Esophagus squamous epithelium (tissue), 4 donors: ENCODE measurements at regions not wholly inside any gene's neighbourhood (a gene's known extent, or its start where the extent isn't known, plus 50 kb on each side); places are given as distances from the start of the nearest gene placed in this dataset.

Experiments used
- CTCF ChIP-seq, 6 experiments: fragments of 450-650 bp in 4 of 6; fragments of 200-600 bp in 2 of 6; sonication (generic) in 2 of 6; IDR thresholded peaks; one replicate each; pipeline ENCODE4 v1.5.1; 2016 to 2019; ENCODE audit warnings: antibody characterized with exemption in 6 of 6, mild to moderate bottlenecking in 4 of 6, moderate library complexity in 4 of 6
- POLR2A ChIP-seq, 4 donors: fragments of 450-650 bp; IDR thresholded peaks; one replicate each; pipeline ENCODE4 v1.6.1; 2017; ENCODE audit warnings: antibody characterized with exemption in 4 of 4, mild to moderate bottlenecking in 4 of 4, moderate library complexity in 3 of 4

- TF ChIP-seq POLR2A (IDR thresholded peaks at IDR 0.05) (no peak), CTCF (IDR thresholded peaks at IDR 0.05) (no peak)
Measured at GRCh38 chr3:128553560-128553959, 60.6 kb upstream of the GATA2 start.
